GM18909 (cell line): ENCODE measurements at regions not wholly inside any gene's neighbourhood (a gene's known extent, or its start where the extent isn't known, plus 50 kb on each side); places are given as distances from the start of the nearest gene placed in this dataset.

Experiments
- ATAC-seq: cut with Tn5 transposase; IDR thresholded peaks from one replicate; pipeline ENCODE4 v1.9.1; 2021; ENCODE audit warnings: mild to moderate bottlenecking; ENCODE audit not compliant: unreplicated experiment, poor library complexity

DNA sequence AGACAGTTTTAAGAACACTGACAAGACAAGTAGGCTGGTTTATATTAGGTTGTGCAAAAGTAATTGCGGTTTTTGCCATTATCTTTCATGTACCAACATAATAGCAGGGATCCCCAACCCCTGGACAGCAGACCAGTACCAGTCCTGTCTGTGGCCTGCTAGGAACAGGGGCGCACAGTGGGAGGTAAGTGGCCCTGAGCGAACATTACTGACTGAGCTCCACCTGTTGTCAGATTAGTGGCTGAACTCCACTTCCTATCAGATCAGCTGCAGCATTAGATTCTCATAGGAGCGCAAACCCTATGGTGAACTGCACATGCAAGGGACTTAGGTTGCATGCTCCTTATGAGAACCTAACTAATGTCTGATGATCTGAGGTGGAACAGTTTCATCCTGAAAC lies 921.9 kb downstream of the CCDC85A start:
- ATAC-seq = no peak

DNA sequence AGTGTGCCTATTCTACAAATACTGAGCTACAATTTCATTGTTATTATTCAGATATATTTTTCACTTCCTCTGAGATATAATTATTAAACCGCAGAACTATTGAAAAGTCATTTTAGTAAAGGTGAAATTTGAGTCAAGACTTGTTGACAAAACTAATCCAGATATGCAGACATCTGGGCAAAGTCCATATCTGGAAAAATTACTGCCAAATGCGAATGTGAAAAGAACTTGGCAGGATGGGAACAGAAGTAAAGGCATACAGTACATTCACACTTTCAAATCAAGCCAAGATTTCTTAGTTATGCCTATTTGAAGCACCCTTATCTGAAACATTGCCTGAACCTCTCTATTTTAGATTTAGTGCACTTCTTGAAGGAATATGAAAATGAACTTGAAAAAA lies 923.6 kb downstream of the CCDC85A start:
- ATAC-seq = no peak

DNA sequence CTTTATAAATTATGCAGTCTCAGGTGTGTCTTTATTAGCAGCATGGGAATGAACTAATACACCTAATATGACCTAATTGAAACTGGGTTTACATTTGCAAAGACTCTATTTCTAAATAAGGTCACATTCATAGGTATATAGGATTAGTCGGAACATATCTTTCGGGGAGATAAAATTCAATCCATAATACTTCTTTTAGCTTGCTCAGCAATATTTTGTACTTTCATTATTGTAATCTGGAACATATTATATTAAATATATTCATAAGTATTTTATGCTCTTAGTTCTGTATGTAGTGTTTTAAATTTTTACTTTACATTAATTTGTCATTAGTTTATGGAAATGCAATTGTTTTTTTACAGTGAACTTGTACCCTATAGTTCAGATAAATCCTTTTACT lies 927.7 kb downstream of the CCDC85A start:
- no peak for ATAC-seq

DNA sequence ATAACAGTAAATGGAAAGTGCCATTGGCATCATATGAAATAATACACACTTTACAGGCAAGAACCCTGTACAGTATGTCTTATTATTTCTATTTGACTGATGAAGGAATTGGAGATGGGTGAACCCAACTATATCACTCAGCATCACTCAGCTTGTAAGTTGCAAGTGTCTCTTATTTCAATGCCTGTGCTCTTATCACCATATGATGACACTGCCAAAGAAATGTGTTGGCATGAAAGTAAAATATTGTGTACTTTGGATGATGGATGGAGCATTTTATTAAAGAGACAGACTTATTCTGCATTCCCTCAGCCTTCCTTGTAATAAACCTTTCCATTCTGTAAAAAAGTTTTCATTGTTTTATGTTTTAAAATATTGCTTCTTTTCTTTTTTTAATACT lies 927.5 kb upstream of the VRK2 start:
- no peak for ATAC-seq

DNA sequence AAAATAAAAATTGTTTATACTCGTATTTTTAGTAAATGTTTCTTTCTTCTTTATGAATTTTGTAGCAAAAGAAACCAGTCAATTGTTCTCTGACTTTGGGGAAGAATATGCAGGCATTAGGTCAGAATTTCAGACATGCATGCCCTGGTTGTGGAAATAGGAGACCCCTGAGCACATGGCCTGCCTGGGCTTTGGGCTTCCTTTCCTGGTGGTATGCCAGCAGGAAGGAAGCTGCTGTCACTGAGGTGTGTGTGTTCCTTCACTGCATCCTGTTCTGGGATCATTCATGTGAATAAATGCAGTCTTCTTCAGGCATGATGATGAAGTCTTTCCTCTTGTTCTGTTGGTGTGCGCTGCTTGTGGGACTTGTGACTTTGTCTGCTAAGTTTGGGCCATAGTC lies 920.2 kb upstream of the VRK2 start:
- no peak for ATAC-seq

DNA sequence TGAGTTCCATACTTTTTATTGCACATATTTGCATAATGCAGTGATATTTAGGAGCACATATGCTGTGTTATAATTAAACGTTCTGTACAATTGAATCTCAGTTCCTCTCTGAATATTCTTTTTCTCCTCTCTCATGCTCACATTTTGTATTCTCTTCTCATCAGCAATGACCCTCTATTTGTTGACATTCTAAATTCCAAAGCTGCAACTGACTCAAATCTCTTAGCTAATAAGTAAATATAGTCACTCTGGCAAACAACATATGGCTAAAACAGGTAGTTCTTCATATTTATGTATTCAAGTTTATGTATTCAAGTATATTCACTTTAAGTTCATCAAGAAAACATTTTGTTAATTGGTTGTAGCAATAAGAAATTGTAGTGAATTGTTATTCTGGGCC lies 907.4 kb upstream of the VRK2 start:
- ATAC-seq = no peak

DNA sequence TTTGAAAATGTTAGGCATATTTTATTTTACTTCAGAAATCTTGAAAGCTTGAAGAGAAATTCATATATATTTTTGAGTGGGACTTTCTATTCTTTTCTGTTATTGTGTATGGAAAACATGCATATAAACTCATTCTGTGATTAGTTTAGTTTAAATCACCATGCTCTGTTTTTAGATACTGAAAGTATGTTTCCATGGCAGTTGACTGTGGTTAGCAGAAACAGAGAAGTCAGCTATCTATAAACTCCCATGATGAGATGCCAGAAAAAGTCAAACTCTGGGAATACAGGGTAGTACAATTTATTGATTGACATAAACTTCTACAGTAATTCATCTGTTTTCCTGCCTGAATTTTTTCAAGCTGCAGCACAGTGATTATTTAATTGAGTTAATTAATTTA lies 905.3 kb upstream of the VRK2 start:
- ATAC-seq = no peak

DNA sequence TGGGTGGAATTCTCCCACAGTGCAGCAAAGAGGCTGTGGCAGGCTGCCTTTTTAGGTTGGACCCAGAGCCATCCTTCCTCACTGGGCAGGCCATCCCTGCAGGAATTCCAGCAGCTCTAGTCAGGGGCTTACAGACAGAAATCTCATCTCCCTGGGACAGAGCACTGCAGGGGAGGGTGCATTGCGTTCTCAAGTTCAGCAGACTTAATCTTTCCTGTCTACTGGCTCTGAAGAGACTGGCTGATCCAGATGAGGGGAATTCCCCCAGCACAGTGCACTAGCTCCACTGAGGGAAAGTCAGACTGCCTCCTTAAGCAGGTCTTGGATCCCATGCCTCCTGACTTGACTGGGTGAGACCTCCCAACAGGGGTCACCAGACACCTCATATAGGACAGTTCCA lies 899.7 kb upstream of the VRK2 start:
- ATAC-seq = no peak

DNA sequence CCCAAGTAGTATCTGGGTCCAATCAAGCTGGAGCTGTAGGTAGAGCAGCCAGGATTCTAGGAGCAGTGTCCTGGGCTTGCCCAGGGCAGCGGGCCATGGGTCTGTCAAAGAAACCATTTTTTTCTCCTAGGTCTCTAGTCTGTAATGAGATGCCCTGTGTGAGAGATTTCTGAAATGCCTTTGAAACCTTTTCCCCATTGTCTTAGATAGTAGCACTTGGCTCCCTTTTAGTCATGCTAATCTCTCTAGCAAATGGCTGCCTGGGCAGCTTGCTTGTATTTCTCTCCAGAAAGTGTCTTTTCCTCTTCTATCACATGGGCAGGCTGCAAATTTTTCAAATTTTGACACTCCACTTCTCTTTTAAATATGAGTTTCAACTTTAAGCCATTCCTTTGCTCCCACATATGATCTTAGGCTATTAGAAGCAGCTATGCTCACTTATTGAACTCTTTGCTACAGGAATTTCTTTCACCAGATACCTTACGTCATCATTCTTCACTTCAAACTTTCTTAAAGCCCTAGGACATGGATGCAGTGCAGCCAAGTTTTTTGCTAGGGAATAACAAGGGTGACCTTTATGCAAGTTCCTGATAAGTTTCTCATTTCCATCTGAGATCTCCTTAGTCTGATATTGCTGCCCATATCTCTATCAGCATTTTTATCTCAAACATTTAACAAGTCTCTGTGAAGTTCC lies 890.2 kb upstream of the VRK2 start:
- ATAC-seq = no peak

DNA sequence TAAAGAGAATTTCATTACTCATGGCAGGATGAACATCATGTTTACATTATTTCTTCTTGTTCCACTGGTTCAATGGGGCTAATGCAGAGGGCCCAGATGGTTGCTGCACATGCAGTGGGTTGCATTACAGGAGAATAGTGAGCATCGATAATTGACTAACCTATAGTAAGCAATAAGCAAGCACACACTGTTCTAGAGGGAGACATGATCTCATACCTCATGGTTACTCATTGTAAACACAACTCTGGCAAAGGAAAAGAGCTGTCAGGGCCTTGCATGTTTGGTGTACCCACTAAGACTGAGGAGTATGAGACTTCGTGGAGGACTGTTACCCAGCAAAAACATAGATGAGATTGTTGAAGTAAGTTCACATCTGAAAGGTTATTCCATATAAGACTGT lies 885.6 kb upstream of the VRK2 start:
- ATAC-seq = no peak

DNA sequence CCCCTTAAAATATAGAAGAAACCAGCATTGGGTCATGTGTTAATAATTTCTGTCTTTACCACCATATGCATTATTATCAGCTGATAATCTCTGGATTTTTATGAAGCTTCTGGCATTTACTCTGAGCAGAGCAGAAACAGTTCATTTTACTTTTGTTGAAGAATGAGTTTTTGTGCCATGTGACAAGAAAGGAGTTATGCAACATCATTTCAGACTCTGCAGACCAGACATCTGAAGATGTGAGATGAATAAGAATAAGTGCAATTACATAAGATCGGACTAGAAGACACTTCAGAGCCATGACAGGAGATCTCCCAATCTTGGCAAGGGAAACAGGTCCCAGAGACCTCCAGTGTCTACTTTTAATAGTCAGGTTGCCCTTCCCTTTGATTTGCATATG lies 869.4 kb upstream of the VRK2 start:
- ATAC-seq = no peak

DNA sequence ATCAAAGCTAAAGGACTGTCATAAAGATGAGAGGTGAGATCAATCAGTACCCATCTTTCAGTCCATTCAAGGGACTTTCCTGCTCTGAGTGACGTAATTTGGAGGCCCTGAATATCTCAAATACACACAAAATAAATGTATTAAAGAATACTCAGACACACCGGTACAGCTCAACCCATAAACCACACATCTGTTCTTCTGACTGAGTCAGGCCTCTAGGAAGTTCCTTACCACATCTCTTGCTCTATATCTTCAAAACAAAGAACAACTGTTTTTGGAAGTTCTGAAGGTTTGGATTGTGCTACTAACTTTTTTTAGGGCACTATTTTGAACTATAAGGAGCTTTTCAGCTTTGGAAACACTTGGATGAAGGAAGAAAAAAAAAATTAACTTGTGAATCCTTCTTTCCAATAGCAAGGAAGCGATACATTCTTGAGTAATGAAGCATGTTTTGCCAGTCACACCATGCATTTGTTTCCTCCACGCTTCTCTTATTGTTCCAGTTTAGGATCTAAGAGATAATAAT lies 866.5 kb upstream of the VRK2 start:
- no peak for ATAC-seq

DNA sequence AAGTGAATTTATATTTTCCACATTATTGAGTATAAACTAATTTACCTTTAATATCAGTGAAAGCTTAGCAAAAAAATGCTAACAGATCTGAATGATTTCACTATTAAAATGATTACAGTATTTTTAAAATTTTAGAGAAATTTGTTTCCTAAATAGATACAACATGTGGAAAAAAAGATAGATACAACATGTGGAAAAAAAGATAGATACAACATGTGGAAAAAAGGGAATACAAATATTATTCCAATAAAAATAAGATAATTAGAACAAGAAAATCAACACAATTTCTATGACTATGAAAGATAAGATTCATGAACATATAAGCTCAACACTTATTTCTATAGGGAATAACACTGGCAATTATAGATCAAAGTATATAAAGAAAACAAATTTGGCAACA lies 865.9 kb upstream of the VRK2 start:
- ATAC-seq = no peak

DNA sequence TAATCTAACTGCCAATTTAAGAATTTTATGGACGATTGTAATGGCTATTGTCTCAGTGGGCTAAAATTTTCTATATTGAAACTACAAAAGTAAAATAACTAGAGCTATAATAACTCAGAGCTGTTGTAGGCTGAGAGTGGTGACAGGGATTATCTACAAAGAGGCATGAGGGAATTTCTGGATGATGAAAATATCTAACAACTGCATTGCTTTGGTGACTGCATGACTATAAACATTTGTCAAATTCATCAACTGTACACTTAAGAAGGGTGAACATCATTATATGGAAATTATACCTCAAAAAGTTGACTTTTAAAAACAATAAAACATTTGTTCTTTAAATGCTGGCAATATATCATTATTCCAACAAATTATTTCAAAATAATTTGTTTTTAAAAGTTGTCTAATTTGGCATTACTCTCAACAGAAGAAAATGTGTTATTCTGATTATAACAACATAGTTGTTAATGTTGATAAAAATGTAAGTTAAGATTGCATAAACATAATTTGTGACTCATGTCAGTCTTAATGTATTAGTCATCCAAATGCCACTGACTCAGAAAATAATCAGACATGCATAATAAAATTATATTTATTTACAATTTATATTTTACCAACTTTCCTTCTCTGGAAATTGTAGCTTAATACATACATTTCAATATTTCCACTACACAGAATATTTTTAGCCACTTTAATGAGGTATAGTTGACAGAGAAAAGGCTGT lies 865.1 kb upstream of the VRK2 start:
- ATAC-seq = no peak

DNA sequence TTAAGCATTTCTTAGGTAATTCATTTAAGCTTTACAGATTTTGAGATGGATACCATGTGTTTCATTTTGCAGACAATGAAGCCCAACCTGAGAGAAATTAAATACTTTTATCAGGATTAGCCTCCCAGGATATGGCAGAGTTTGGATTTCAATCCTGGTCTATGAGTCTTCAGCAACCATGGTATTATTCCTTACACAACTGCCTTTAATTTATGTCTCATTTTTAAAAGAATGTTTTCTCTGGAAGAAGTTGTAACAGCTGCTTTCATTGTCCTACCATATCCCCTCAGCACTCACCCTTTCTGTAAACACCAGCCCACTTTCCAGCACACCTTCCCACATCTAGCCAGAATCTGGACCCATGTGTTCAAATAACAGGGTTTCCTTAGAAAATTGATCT lies 863.7 kb upstream of the VRK2 start:
- no peak for ATAC-seq

DNA sequence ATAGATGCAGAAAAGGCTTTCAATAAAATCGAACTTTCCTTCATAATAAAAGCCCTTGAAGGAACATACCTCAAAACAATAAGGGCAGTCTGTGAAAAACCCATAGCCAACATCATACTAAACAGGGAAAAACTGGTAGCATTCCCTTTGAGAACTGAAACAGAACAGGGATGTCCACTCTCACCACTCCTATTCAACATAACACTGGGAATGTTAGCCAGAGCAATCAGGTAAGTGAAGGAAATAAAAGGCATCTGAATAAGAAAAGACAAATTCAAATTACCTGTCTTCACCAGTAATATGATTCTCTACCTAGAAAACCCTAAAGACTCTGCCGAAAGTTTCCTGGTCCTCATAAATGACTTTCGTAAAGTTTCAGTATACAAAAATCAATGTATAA lies 861.0 kb upstream of the VRK2 start:
- no peak for ATAC-seq

DNA sequence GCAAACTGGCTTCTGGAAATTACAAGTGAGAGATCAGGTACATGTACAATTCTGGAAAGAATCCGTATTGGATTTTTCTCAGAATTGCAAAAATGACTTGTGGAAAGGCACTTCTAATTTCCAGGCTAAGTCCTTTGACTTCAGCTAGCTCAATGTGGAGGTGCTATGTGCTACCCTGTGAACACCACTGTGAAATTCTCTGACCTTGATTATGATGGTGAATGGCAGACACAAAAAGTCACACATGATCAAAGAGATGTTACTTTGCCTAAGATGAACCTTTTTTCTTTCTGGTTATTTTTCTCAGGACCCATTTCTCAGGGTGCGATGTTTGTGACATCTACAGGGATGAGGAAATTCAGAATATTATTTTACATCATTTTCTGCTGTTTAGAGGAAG lies 856.6 kb upstream of the VRK2 start:
- no peak for ATAC-seq

DNA sequence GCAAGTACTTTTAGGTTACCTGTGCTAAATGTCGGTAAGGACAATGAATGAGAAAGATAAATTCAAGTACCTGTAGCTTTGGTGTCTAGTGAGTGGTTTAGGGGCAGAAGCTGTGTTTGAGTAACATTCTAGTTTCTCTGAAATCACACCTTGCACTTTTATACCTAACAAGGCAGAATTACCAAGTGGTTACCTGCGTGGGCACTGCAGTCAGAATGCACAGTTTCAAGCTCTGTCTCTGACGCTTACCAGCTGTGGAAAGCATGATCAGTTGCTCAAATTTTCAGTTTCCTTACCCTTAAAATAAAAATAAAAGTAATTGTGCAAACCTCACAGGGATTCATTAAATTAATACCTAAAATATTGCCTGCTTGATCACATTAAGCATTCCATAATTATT lies 846.9 kb upstream of the VRK2 start:
- ATAC-seq = no peak

DNA sequence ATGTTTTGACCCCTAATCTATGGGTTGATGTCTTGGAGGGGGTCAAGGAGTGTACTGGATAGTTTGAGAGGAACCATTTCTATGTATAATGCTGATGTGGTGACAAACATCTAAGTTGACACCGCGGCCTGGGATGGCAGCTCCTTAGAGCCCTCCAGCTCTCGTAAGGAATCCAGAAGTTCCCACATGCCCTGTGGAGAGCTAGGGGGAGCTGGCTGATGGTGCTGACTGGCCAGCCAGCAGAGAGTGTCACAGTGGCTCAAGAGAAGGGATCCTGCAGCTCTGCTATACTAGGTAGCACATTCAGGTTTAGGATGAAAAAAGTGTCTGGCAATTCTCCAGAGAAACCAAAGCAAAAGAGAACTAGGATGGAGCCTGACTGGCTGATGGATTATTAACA lies 842.2 kb upstream of the VRK2 start:
- no peak for ATAC-seq

DNA sequence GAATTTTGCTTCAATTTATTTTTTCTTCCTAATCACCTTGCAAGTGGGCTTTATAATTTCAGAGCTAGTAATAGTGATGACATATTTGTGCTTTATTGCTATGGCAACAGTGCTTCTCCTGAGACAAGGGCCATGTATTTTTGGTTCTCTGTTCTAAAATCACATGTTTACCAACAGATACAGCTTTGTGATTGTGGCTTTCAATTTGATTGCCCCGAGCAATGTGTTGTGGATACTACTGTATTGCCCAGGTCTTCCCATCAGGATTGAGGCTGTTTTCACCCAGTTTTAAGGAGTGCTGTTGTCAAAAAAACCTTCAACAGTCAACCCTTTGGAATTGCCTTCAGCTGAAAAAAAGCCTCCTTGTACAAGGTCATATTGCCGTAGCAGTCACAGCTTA lies 841.4 kb upstream of the VRK2 start:
- no peak for ATAC-seq

DNA sequence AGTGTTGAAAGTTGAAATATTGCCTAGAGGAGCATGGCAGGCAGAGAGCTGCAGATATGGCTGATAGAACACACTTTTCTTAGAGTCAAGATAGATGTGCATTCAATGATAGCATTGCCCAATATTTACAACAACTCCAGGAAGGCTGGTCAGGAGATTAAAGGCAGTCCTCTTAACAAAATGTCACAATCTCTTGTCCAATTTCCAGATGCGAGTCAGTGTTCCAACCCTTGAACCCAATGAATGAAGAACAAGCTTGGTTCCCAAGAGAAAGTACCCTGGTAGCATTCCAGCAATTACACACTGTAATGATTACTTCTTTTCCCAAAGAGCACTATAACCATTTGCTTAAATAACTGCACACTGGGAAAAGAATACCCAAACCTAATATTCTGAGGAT lies 839.4 kb upstream of the VRK2 start:
- no peak for ATAC-seq

DNA sequence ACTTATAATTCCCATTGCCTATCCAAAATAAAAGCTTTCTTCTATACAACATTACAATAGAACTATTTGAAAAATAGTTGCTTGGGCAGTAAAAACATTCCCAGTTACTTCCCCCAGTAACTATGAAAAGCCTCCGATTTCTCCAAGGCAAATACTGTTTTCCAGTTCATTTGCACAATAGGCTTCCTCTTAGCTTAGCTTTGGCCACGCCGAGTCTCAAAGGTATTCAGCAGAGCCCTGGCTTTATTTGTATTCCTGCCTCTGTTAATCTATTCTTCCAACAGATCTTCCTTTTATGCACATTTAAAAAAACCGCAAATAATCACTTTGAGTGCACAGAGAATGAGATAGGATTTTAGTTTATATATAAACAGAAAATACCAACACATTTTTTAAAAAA lies 836.8 kb upstream of the VRK2 start:
- ATAC-seq = no peak
